ENCODE measurements at regions not wholly inside any gene's neighbourhood (a gene's known extent, or its start where the extent isn't known, plus 50 kb on each side); places are given as distances from the start of the nearest gene placed in this dataset.
"Not testable (repeated sequence)": the region's sequence is repeated elsewhere in the genome, so short reads cannot be mapped to it uniquely, and the experiment has no call there.

GRCh38 chr3:125762601-125763000 is 167.3 kb upstream of the OSBPL11 start:
- not testable (repeated sequence) for TF ChIP-seq CTCF (conservative IDR thresholded peaks at IDR 0.05 in 1 of 2, IDR thresholded peaks at IDR 0.05 in 1 of 2; ENCODE audit: extremely low read depth in 1 of 2, insufficient read depth in 1 of 2, low read depth in 1 of 2, low read length in 2 of 2); EZH2 (IDR thresholded peaks at IDR 0.05; ENCODE audit: borderline replicate concordance, low read length)
